ENCODE measurements at regions not wholly inside any gene's neighbourhood (a gene's known extent, or its start where the extent isn't known, plus 50 kb on each side); places are given as distances from the start of the nearest gene placed in this dataset.

- TF ChIP-seq CTCF (conservative IDR thresholded peaks at IDR 0.05; ENCODE audit: low read depth, low read length) (no peak), EZH2 (IDR thresholded peaks at IDR 0.05; ENCODE audit: borderline replicate concordance, low read depth, low read length, poor library complexity, severe bottlenecking) (no peak)
Observed at GRCh38 chr2:234310166-234310565, 186.7 kb downstream of the ARL4C start.
